ENCODE measurements at regions not wholly inside any gene's neighbourhood (a gene's known extent, or its start where the extent isn't known, plus 50 kb on each side); places are given as distances from the start of the nearest gene placed in this dataset.

DNA sequence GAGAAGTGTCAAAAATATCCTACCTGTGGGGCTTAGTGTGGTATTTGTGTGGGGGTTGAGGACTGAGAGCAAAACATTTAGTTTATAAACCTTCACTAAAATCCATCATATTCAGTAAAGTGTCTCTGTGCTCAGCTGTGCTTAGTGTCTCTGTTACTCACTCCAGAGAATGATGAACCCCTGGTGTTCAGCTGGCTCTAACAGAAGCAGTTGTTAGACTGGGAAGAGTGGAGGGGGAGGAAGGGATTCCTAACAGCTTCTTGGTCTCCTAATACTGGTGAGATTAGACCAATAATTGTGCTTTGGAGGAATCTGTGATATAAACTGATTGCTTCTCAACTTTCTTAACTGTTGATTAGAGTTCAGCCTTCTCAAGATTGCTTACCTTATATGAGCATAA is 1123.5 kb downstream of the ROBO2 start:
- Histone ChIP-seq H4K91ac (ENCODE audit: low read length) (no peak overlapping the region), H2AK5ac (ENCODE audit: low read length, severe bottlenecking) (no peak overlapping the region), H3K36me3 (ENCODE audit: control insufficient read depth in 1 of 2, insufficient read depth in 2 of 2, low read depth in 1 of 2, low read length in 2 of 2) (no peaks in the 10 kb centered on the region), H3K4me3 (ENCODE audit: insufficient read depth in 1 of 2, low read depth in 1 of 2, low read length in 2 of 2) (no peak overlapping the region), H3K14ac (ENCODE audit: low read length in 2 of 2) (no peak overlapping the region), H3K4ac (ENCODE audit: low read depth in 1 of 2, low read length in 2 of 2) (no peak overlapping the region), H2AFZ (ENCODE audit: low read depth, low read length) (no peak overlapping the region), H2BK15ac (ENCODE audit: low read depth, poor library complexity, severe bottlenecking) (no peak overlapping the region), H2BK120ac (ENCODE audit: low read depth, low read length) (no peak overlapping the region), H4K8ac (ENCODE audit: low read length) (no peak overlapping the region), H3K27me3 (ENCODE audit: control insufficient read depth in 1 of 2, insufficient read depth in 1 of 2, low read length in 2 of 2) (no peaks in the 10 kb centered on the region), H3K18ac (ENCODE audit: low read depth in 1 of 2, low read length in 2 of 2) (no peak overlapping the region), H3K4me1 (ENCODE audit: control insufficient read depth, insufficient read depth, low read depth, low read length) (no peaks in the 10 kb centered on the region), H3K9ac (ENCODE audit: low read length) (no peak overlapping the region), H3K79me1 (replicated peaks; ENCODE audit: low read length, poor library complexity, severe bottlenecking) (no peaks in the 10 kb centered on the region), H2BK12ac (ENCODE audit: low read length in 2 of 2) (no peak overlapping the region), H3K9me3 (ENCODE audit: control insufficient read depth, low read length) (no peaks in the 10 kb centered on the region), H3K4me2 (ENCODE audit: low read length, poor library complexity, severe bottlenecking) (no peak overlapping the region), H3K23ac (ENCODE audit: low read length in 2 of 2) (no peak overlapping the region), H2BK5ac (ENCODE audit: low read depth, low read length, poor library complexity, severe bottlenecking) (no peak overlapping the region), H3K27ac (ENCODE audit: low read length, poor library complexity, severe bottlenecking) (no peak overlapping the region)
- DNase-seq = peak; percentile 7

DNA sequence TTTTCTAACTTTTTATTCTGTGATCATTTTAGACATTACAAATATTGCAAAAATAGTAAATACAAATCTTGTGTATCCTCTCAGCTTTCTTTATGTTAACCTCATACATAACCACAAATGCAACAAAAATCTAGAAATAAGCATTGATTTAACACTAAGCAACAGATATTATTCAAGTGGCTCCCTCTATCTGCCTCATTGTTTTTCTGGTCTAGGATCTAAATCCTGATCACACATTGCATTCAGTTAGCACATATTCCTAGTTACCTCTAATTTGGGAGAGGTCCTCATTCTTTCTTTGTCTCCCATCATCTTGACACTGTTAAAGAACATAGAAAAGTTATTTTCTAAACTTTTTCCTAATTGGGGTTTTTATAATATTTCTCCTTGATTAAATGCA is 1126.0 kb downstream of the ROBO2 start:
- H3K4me2 ChIP-seq (ENCODE audit: low read length, poor library complexity, severe bottlenecking) = no peak overlapping the region
- no peak overlapping the region for H3K14ac ChIP-seq (ENCODE audit: low read length in 2 of 2)
- H2BK15ac ChIP-seq (ENCODE audit: low read depth, poor library complexity, severe bottlenecking) = no peak overlapping the region
- no peaks in the 10 kb centered on the region for H3K4me1 ChIP-seq (ENCODE audit: control insufficient read depth, insufficient read depth, low read depth, low read length)
- no peak overlapping the region for H4K8ac ChIP-seq (ENCODE audit: low read length)
- DNase-seq = no peak
- H3K36me3 ChIP-seq (ENCODE audit: control insufficient read depth in 1 of 2, insufficient read depth in 2 of 2, low read depth in 1 of 2, low read length in 2 of 2) = no peaks in the 10 kb centered on the region
- no peak overlapping the region for H3K27ac ChIP-seq (ENCODE audit: low read length, poor library complexity, severe bottlenecking)
- peaks cover 1% of the 10 kb centered on the region for H3K9me3 ChIP-seq (ENCODE audit: control insufficient read depth, low read length)
- H3K79me1 ChIP-seq (replicated peaks; ENCODE audit: low read length, poor library complexity, severe bottlenecking) = no peaks in the 10 kb centered on the region
- H2BK12ac ChIP-seq (ENCODE audit: low read length in 2 of 2) = no peak overlapping the region
- no peak overlapping the region for H4K91ac ChIP-seq (ENCODE audit: low read length)
- H2BK5ac ChIP-seq (ENCODE audit: low read depth, low read length, poor library complexity, severe bottlenecking) = no peak overlapping the region
- H3K4ac ChIP-seq (ENCODE audit: low read depth in 1 of 2, low read length in 2 of 2) = no peak overlapping the region
- no peak overlapping the region for H3K23ac ChIP-seq (ENCODE audit: low read length in 2 of 2)
- no peak overlapping the region for H2AK5ac ChIP-seq (ENCODE audit: low read length, severe bottlenecking)
- no peak overlapping the region for H2BK120ac ChIP-seq (ENCODE audit: low read depth, low read length)
- no peak overlapping the region for H3K4me3 ChIP-seq (ENCODE audit: insufficient read depth in 1 of 2, low read depth in 1 of 2, low read length in 2 of 2)
- no peaks in the 10 kb centered on the region for H3K27me3 ChIP-seq (ENCODE audit: control insufficient read depth in 1 of 2, insufficient read depth in 1 of 2, low read length in 2 of 2)
- no peak overlapping the region for H3K9ac ChIP-seq (ENCODE audit: low read length)
- no peak overlapping the region for H3K18ac ChIP-seq (ENCODE audit: low read depth in 1 of 2, low read length in 2 of 2)
- H2AFZ ChIP-seq (ENCODE audit: low read depth, low read length) = no peak overlapping the region

DNA sequence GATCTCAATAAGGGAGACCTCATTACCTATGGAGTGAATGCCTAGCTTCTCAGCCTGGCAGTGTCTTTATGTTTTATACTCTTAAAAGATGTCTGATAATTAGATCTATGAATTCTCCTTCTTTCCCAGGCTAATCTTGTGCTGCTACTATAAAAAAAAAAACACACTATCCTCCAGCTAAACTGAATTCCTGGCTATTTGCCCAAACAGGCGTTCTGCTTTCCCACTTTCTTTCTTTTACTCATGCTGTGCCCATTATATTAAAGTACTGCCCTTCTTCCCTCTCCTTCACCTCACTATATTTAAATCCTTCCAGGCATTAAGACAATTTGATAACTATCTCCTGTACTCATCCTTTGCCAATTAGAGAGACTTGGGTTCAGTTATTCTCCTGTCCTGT is 1134.9 kb downstream of the ROBO2 start:
- Histone ChIP-seq H2AFZ (ENCODE audit: low read depth, low read length) (no peak overlapping the region), H3K9me3 (ENCODE audit: control insufficient read depth, low read length) (peaks cover 2% of the 10 kb centered on the region), H2BK5ac (ENCODE audit: low read depth, low read length, poor library complexity, severe bottlenecking) (no peak overlapping the region), H3K79me1 (replicated peaks; ENCODE audit: low read length, poor library complexity, severe bottlenecking) (no peaks in the 10 kb centered on the region), H2BK12ac (ENCODE audit: low read length in 2 of 2) (no peak overlapping the region), H3K9ac (ENCODE audit: low read length) (no peak overlapping the region), H3K18ac (ENCODE audit: low read depth in 1 of 2, low read length in 2 of 2) (no peak overlapping the region), H3K4me1 (ENCODE audit: control insufficient read depth, insufficient read depth, low read depth, low read length) (no peaks in the 10 kb centered on the region), H3K14ac (ENCODE audit: low read length in 2 of 2) (no peak overlapping the region), H4K91ac (ENCODE audit: low read length) (no peak overlapping the region), H3K27me3 (ENCODE audit: control insufficient read depth in 1 of 2, insufficient read depth in 1 of 2, low read length in 2 of 2) (no peaks in the 10 kb centered on the region), H3K4ac (ENCODE audit: low read depth in 1 of 2, low read length in 2 of 2) (no peak overlapping the region), H4K8ac (ENCODE audit: low read length) (no peak overlapping the region), H3K4me2 (ENCODE audit: low read length, poor library complexity, severe bottlenecking) (no peak overlapping the region), H3K27ac (ENCODE audit: low read length, poor library complexity, severe bottlenecking) (no peak overlapping the region), H2BK15ac (ENCODE audit: low read depth, poor library complexity, severe bottlenecking) (no peak overlapping the region), H2AK5ac (ENCODE audit: low read length, severe bottlenecking) (no peak overlapping the region), H2BK120ac (ENCODE audit: low read depth, low read length) (no peak overlapping the region), H3K23ac (ENCODE audit: low read length in 2 of 2) (no peak overlapping the region), H3K36me3 (ENCODE audit: control insufficient read depth in 1 of 2, insufficient read depth in 2 of 2, low read depth in 1 of 2, low read length in 2 of 2) (no peaks in the 10 kb centered on the region), H3K4me3 (ENCODE audit: insufficient read depth in 1 of 2, low read depth in 1 of 2, low read length in 2 of 2) (no peak overlapping the region)
- 84% methylated on average over 1 of the region's 1 CpG for WGBS
- DNase-seq = no peak

DNA sequence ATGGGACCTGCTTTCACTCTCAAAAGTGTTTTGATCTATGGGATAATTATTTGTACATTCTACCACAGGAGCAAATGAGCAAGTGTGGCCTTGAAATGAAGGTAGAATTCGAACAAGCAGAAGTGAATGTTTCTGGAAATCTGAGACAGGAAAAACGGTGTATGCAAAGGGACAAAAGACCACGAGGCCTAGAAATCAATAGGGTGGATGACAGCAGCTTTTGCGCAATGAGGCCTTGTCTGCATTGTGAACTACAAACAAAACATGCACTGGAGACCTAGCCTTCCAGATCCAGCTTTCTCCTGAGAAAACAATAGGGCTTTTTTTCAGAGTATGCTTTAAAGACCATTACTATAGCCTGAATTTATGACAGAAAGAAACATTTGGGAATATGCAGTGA is 1137.0 kb downstream of the ROBO2 start:
- Histone ChIP-seq H3K27ac (ENCODE audit: low read length, poor library complexity, severe bottlenecking) (no peak overlapping the region), H3K9me3 (ENCODE audit: control insufficient read depth, low read length) (no peaks in the 10 kb centered on the region)
- WGBS = 95% methylated on average over 4 of the region's 4 CpGs

More for the DNA sequence above, 1137.0 kb downstream of the ROBO2 start:
- H2AFZ ChIP-seq (ENCODE audit: low read depth, low read length) = no peak overlapping the region
- H3K14ac ChIP-seq (ENCODE audit: low read length in 2 of 2) = no peak overlapping the region
- no peaks in the 10 kb centered on the region for H3K27me3 ChIP-seq (ENCODE audit: control insufficient read depth in 1 of 2, insufficient read depth in 1 of 2, low read length in 2 of 2)
- H3K4me3 ChIP-seq (ENCODE audit: insufficient read depth in 1 of 2, low read depth in 1 of 2, low read length in 2 of 2) = no peak overlapping the region
- no peaks in the 10 kb centered on the region for H3K36me3 ChIP-seq (ENCODE audit: control insufficient read depth in 1 of 2, insufficient read depth in 2 of 2, low read depth in 1 of 2, low read length in 2 of 2)
- no peak overlapping the region for H2BK15ac ChIP-seq (ENCODE audit: low read depth, poor library complexity, severe bottlenecking)
- no peak overlapping the region for H3K4me2 ChIP-seq (ENCODE audit: low read length, poor library complexity, severe bottlenecking)
- H3K18ac ChIP-seq (ENCODE audit: low read depth in 1 of 2, low read length in 2 of 2) = no peak overlapping the region
- no peaks in the 10 kb centered on the region for H3K79me1 ChIP-seq (replicated peaks; ENCODE audit: low read length, poor library complexity, severe bottlenecking)
- no peak overlapping the region for H2AK5ac ChIP-seq (ENCODE audit: low read length, severe bottlenecking)
- no peak overlapping the region for H3K4ac ChIP-seq (ENCODE audit: low read depth in 1 of 2, low read length in 2 of 2)
- no peak overlapping the region for H3K9ac ChIP-seq (ENCODE audit: low read length)
- H3K4me1 ChIP-seq (ENCODE audit: control insufficient read depth, insufficient read depth, low read depth, low read length) = no peaks in the 10 kb centered on the region
- no peak for DNase-seq
- no peak overlapping the region for H4K8ac ChIP-seq (ENCODE audit: low read length)
- no peak overlapping the region for H3K23ac ChIP-seq (ENCODE audit: low read length in 2 of 2)
- H2BK12ac ChIP-seq (ENCODE audit: low read length in 2 of 2) = no peak overlapping the region
- H4K91ac ChIP-seq (ENCODE audit: low read length) = no peak overlapping the region
- no peak overlapping the region for H2BK120ac ChIP-seq (ENCODE audit: low read depth, low read length)
- H2BK5ac ChIP-seq (ENCODE audit: low read depth, low read length, poor library complexity, severe bottlenecking) = no peak overlapping the region
